K562 (cell line): ENCODE measurements at regions not wholly inside any gene's neighbourhood (a gene's known extent, or its start where the extent isn't known, plus 50 kb on each side); places are given as distances from the start of the nearest gene placed in this dataset.

Experiments used
- ATAC-seq: fragments of 200-7000 bp; cut with Tn5 transposase; 3 replicates; pipeline ENCODE4 v1.9.1; 2020; ENCODE audit warnings: moderate library complexity
- BruUV-seq: library from RNA; stranded (reverse); fragments of 400-500 nt; replicated peaks from 2 replicates; lab custom pipeline; 2021; lab: Mats Ljungman, UMichigan
- CTCF ChIA-PET: fragments of 300-600 bp; formaldehyde crosslinking; extraction: SDS; loops from one replicate; lab custom pipeline; 2021; ENCODE audit warnings: low intra/inter-chr PET ratio; lab: Yijun Ruan, JAX
- POLR2A ChIA-PET: fragments of 300-600, 350-650 bp; sonication (Branson Sonifier 250); formaldehyde crosslinking; extraction: SDS; loops from one replicate; lab custom pipeline; 2021; ENCODE audit warnings: antibody characterized with exemption, inconsistent platforms; lab: Yijun Ruan, JAX
- DNase-seq, 4 experiments: peaks; one replicate each; pipeline versions ENCODE4 v3.0.0 to v3.0.0-alpha.2; 2011 to 2018; ENCODE audit warnings: low spot score in 3 of 4, mixed read lengths in 3 of 4; ENCODE audit errors: extremely low read depth in 1 of 4
- FAIRE-seq: peaks from 2 replicates; lab custom pipeline; 2011; peaks lifted over from hg19 to GRCh38; lab: Jason Lieb, UNC
- H2AFZ ChIP-seq: 2 replicates; pipeline ENCODE4 v1.6.0; 2011; ENCODE audit warnings: low read depth, low read length, control low read depth, inconsistent platforms
- H3K27ac ChIP-seq: fragments of 200-600 bp; 3 replicates; pipeline ENCODE4 v1.8.0; 2011; ENCODE audit warnings: low read depth, mild to moderate bottlenecking, control low read depth, inconsistent platforms, low read length, moderate library complexity, mixed read lengths; ENCODE audit errors: extremely low read depth
- H3K27me3 ChIP-seq, 2 experiments: fragments of 300-600 bp in 1 of 2; 2 replicates in 1 of 2; 3 replicates in 1 of 2; pipeline versions ENCODE4 v1.6.0 to v1.8.0; 2011; ENCODE audit warnings: inconsistent platforms in 2 of 2, low read length in 2 of 2, mild to moderate bottlenecking in 1 of 2, mixed read lengths in 1 of 2, moderate library complexity in 1 of 2; ENCODE audit not compliant: control insufficient read depth in 2 of 2, insufficient read depth in 2 of 2
- H3K36me3 ChIP-seq: fragments of 300-600 bp; 3 replicates; pipeline ENCODE4 v1.8.0; 2011; ENCODE audit warnings: mild to moderate bottlenecking, low read length, inconsistent platforms; ENCODE audit not compliant: control insufficient read depth, insufficient read depth
- H3K4me1 ChIP-seq, 2 experiments: fragments of 200-600 bp in 1 of 2; replicated peaks in 1 of 2; 2 replicates in 1 of 2; 3 replicates in 1 of 2; pipeline versions ENCODE4 v1.5.1 to v1.8.0; 2011; ENCODE audit warnings: inconsistent platforms in 2 of 2, low read length in 2 of 2, mild to moderate bottlenecking in 1 of 2, mixed read lengths in 1 of 2, moderate library complexity in 1 of 2; ENCODE audit not compliant: control insufficient read depth in 2 of 2, insufficient read depth in 2 of 2
- H3K4me2 ChIP-seq: 2 replicates; pipeline ENCODE4 v1.6.1; 2011; ENCODE audit warnings: low read length, control low read depth, inconsistent platforms, mixed read lengths; ENCODE audit not compliant: insufficient read depth
- H3K4me3 ChIP-seq: fragments of 200-600 bp; sonication (generic), shearing (Covaris generic); 2 replicates; pipeline ENCODE4 v1.5.1; 2016; ENCODE audit warnings: control low read depth, inconsistent platforms
- H3K79me2 ChIP-seq: fragments of 200-600 bp; 3 replicates; pipeline ENCODE4 v1.8.0; 2011; ENCODE audit warnings: low read length, inconsistent platforms; ENCODE audit not compliant: control insufficient read depth, insufficient read depth
- H3K9ac ChIP-seq, 2 experiments: 2 replicates each; pipeline versions ENCODE4 v1.6.0 to v1.6.1; 2011; ENCODE audit warnings: low read depth in 2 of 2, low read length in 2 of 2, control low read depth in 1 of 2, inconsistent platforms in 1 of 2, mild to moderate bottlenecking in 1 of 2, mixed read lengths in 1 of 2; ENCODE audit not compliant: insufficient read depth in 1 of 2
- H3K9me1 ChIP-seq: one replicate; pipeline ENCODE4 v1.6.0; 2011; ENCODE audit warnings: inconsistent platforms, mild to moderate bottlenecking, low read length, moderate library complexity; ENCODE audit not compliant: control insufficient read depth, insufficient read depth
- H3K9me3 ChIP-seq: replicated peaks from 2 replicates; pipeline ENCODE4 v1.5.1; 2011; ENCODE audit warnings: low read depth, low read length, inconsistent platforms; ENCODE audit not compliant: control insufficient read depth, insufficient read depth
- H4K20me1 ChIP-seq: replicated peaks from 2 replicates; pipeline ENCODE4 v1.6.1; 2011; ENCODE audit warnings: low read length, inconsistent platforms, mixed read lengths; ENCODE audit not compliant: control insufficient read depth, insufficient read depth
- NFYB ChIP-seq: IDR thresholded peaks from 2 replicates; pipeline ENCODE4 v1.6.1; 2011; ENCODE audit warnings: mild to moderate bottlenecking, moderate library complexity; ENCODE audit not compliant: insufficient read length; ENCODE audit errors: extremely low read depth
- PATZ1 ChIP-seq: fragments of 250-450 bp; sonication (Bioruptor Pico); IDR thresholded peaks from 2 replicates; pipeline ENCODE4 v1.5.0; 2020; ENCODE audit warnings: mild to moderate bottlenecking, borderline replicate concordance
- RAD51 ChIP-seq: fragments of 450-650 bp; IDR thresholded peaks from 2 replicates; pipeline ENCODE4 v1.7.1; 2016; ENCODE audit warnings: low read depth, mild to moderate bottlenecking, borderline replicate concordance
- USF1 ChIP-seq: sonication (generic); formaldehyde crosslinking; IDR thresholded peaks from 2 replicates; pipeline ENCODE4 v1.9.0; 2022; ENCODE audit warnings: mild to moderate bottlenecking, missing genetic modification reagents
- USF2 ChIP-seq: sonication (generic); formaldehyde crosslinking; IDR thresholded peaks from 2 replicates; pipeline ENCODE4 v1.5.0; 2020; ENCODE audit warnings: missing genetic modification reagents
- WGBS: fragments of 100-300 bp; shearing (Covaris generic); methylation state at CpG from one replicate; pipeline ENCODE4 v1.1.6; 2016; ENCODE audit warnings: low coverage, mixed read lengths; ENCODE audit not compliant: insufficient coverage; ENCODE audit errors: missing lambda C conversion rate; 5-methylcytosine and 5-hydroxymethylcytosine counted together
- in situ Hi-C: fragments of 300-500 bp; cut with MboI; formaldehyde crosslinking; loops from 4 replicates; pipeline ENCODE4 v1.15.0; 2018; ENCODE audit warnings: inconsistent platforms, mixed read lengths
- intact Hi-C: fragments of 100-400 bp; cut with micrococcal nuclease; formaldehyde crosslinking; loops from 2 replicates; pipeline ENCODE4 v1.14.2; 2022

- WGBS: 3% methylated on average over 3 of the region's 3 CpGs
- FAIRE-seq (no peak), ATAC-seq (no peak), DNase-seq (peak; percentile 3 to 74 (median 68))
- no peaks in the 10 kb centered on the region for H3K79me2 ChIP-seq
- POLR2A ChIA-PET: interaction anchor here (0.6 kb wide), 1 partner anchor 1707 kb away, joined by 4 read pairs; no protein-coding TSS in a partner anchor
- no peak overlapping the region for H3K9ac ChIP-seq
- H4K20me1 ChIP-seq: no peaks in the 10 kb centered on the region
- H3K27me3 ChIP-seq: no peaks in the 10 kb centered on the region; a peak in 1 of 5 replicates
- H3K4me1 ChIP-seq: no peaks in the 10 kb centered on the region
- intact Hi-C loops: no loop called here
- no peak overlapping the region for H2AFZ ChIP-seq
- CTCF ChIA-PET: no interaction called here
- no peak overlapping the region for H3K4me3 ChIP-seq
- no peaks in the 10 kb centered on the region for H3K36me3 ChIP-seq
- no peak overlapping the region for H3K4me2 ChIP-seq
- no peaks in the 10 kb centered on the region for H3K9me3 ChIP-seq
- in situ Hi-C loops: no loop called here
- H3K9me1 ChIP-seq: no peaks in the 10 kb centered on the region
- BruUV-seq: no TSS peak
- TF ChIP-seq NFYB: peak; percentile 31
- TF ChIP-seq PATZ1 (CRISPR knock-in tag): no peak
- peak; percentile 34; the same call in 1 of the 2 replicates for TF ChIP-seq USF1 (CRISPR knock-in tag)
- peak; percentile 73 for TF ChIP-seq USF2 (CRISPR knock-in tag)
- TF ChIP-seq RAD51: peak; percentile 44; the same call in 1 of the 2 replicates
- H3K27ac ChIP-seq: no peak overlapping the region
Measured at GRCh38 chr16:8430401-8430800, 159.9 kb downstream of the TMEM114 start.
